GM23248 (cell line): ENCODE measurements at regions not wholly inside any gene's neighbourhood (a gene's known extent, or its start where the extent isn't known, plus 50 kb on each side); places are given as distances from the start of the nearest gene placed in this dataset.

Experiments used
- DNase-seq: peaks from one replicate; pipeline ENCODE4 v3.0.0-alpha.2; 2015
- H2AFZ ChIP-seq: fragments of 200-600 bp; sonication (generic); 2 replicates; pipeline ENCODE4 v1.6.1; 2016; ENCODE audit warnings: antibody characterized with exemption
- H3F3A ChIP-seq: fragments of 200-600 bp; sonication (generic); 2 replicates; pipeline ENCODE4 v1.6.1; 2016; ENCODE audit warnings: mild to moderate bottlenecking, antibody characterized with exemption, mixed run types; ENCODE audit not compliant: insufficient read depth
- H3K27ac ChIP-seq: fragments of 200-600 bp; sonication (generic); 2 replicates; pipeline ENCODE4 v1.5.1; 2016; ENCODE audit warnings: mild to moderate bottlenecking
- H3K27me3 ChIP-seq: fragments of 200-600 bp; sonication (generic); replicated peaks from 2 replicates; pipeline ENCODE4 v1.6.1; 2016; ENCODE audit warnings: mild to moderate bottlenecking; ENCODE audit not compliant: insufficient read depth
- H3K36me3 ChIP-seq: fragments of 200-600 bp; sonication (generic); 2 replicates; pipeline ENCODE4 v1.6.1; 2016; ENCODE audit warnings: low read depth, mild to moderate bottlenecking
- H3K4me1 ChIP-seq: fragments of 200-600 bp; sonication (generic); 2 replicates; pipeline ENCODE4 v1.6.1; 2016; ENCODE audit warnings: mild to moderate bottlenecking; ENCODE audit not compliant: insufficient read depth
- H3K4me2 ChIP-seq: fragments of 200-600 bp; sonication (generic); one replicate; pipeline ENCODE4 v1.6.1; 2016; ENCODE audit warnings: mild to moderate bottlenecking; ENCODE audit not compliant: unreplicated experiment
- H3K4me3 ChIP-seq: fragments of 200-600 bp; sonication (generic); 2 replicates; pipeline ENCODE4 v1.5.1; 2016; ENCODE audit warnings: mild to moderate bottlenecking
- H3K79me2 ChIP-seq: fragments of 200-600 bp; sonication (generic); 2 replicates; pipeline ENCODE4 v1.6.1; 2016; ENCODE audit warnings: mild to moderate bottlenecking; ENCODE audit not compliant: insufficient read depth
- H3K9ac ChIP-seq: fragments of 200-600 bp; sonication (generic); 2 replicates; pipeline ENCODE4 v1.6.1; 2016; ENCODE audit warnings: mild to moderate bottlenecking
- H3K9me2 ChIP-seq: fragments of 200-600 bp; sonication (generic); 2 replicates; pipeline ENCODE4 v1.6.1; 2016; ENCODE audit warnings: mixed run types, mild to moderate bottlenecking, moderate library complexity; ENCODE audit not compliant: insufficient read depth
- H3K9me3 ChIP-seq: fragments of 200-600 bp; sonication (generic); one replicate; pipeline ENCODE4 v1.6.1; 2017; ENCODE audit warnings: low read depth
- H4K20me1 ChIP-seq: fragments of 200-600 bp; sonication (generic); 2 replicates; pipeline ENCODE4 v1.6.0; 2016; ENCODE audit not compliant: insufficient read depth
- EZH2 ChIP-seq: fragments of 200-600 bp; sonication (generic); IDR thresholded peaks from 2 replicates; pipeline ENCODE4 v1.6.1; 2018; ENCODE audit warnings: antibody characterized with exemption, mild to moderate bottlenecking; ENCODE audit not compliant: insufficient read depth, poor library complexity, severe bottlenecking
- EZH2phosphoT487 ChIP-seq: fragments of 200-600 bp; sonication (generic); IDR thresholded peaks from 2 replicates; pipeline ENCODE4 v1.6.1; 2018; ENCODE audit warnings: antibody characterized with exemption, moderate library complexity, mild to moderate bottlenecking, low read depth; ENCODE audit not compliant: insufficient read depth
- WGBS, 2 experiments: methylation state at CpG; one replicate each; pipeline ENCODE4 v1.1.6; 2015 to 2017; ENCODE audit warnings: low lambda C conversion rate in 2 of 2, low coverage in 1 of 2; ENCODE audit errors: missing lambda C conversion rate in 2 of 2; 5-methylcytosine and 5-hydroxymethylcytosine counted together
- in situ Hi-C: fragments of 300-500 bp; cut with MboI; formaldehyde crosslinking; loops from 2 replicates; pipeline ENCODE4 v1.15.0; 2020

GRCh38 chr2:65681503-65681902 lies 249.1 kb upstream of the SPRED2 start:
- H3K9ac ChIP-seq = no peak overlapping the region
- TF ChIP-seq EZH2phosphoT487 (no peak), EZH2 (no peak)
- no peaks in the 10 kb centered on the region for H3K4me1 ChIP-seq
- H2AFZ ChIP-seq = no peak overlapping the region
- in situ Hi-C loops = no loop called here
- H3K36me3 ChIP-seq = no peaks in the 10 kb centered on the region
- no peak overlapping the region for H3K27ac ChIP-seq
- no peaks in the 10 kb centered on the region for H3F3A ChIP-seq
- H4K20me1 ChIP-seq = no peaks in the 10 kb centered on the region
- no peak overlapping the region for H3K4me2 ChIP-seq
- no peaks in the 10 kb centered on the region for H3K9me3 ChIP-seq
- H3K4me3 ChIP-seq = no peak overlapping the region
- no peaks in the 10 kb centered on the region for H3K79me2 ChIP-seq
- H3K9me2 ChIP-seq = no peaks in the 10 kb centered on the region
- no peak for DNase-seq
- WGBS, 2 experiments = 0 to 4% methylated on average over 1 of the region's 1 CpG
- H3K27me3 ChIP-seq = peaks cover 13% of the 10 kb centered on the region; the same call in 1 of the 2 replicates

GRCh38 chr2:65678779-65679391 lies 246.5 kb upstream of the SPRED2 start:
- DNase-seq = no peak
- Histone ChIP-seq H3K4me1 (no peaks in the 10 kb centered on the region), H3K4me2 (no peak overlapping the region), H3K9me2 (no peaks in the 10 kb centered on the region), H3K36me3 (no peaks in the 10 kb centered on the region), H3K27me3 (peaks cover 16% of the 10 kb centered on the region; the same call in 1 of the 2 replicates), H3K4me3 (no peak overlapping the region), H3K9me3 (no peaks in the 10 kb centered on the region), H3K79me2 (no peaks in the 10 kb centered on the region), H3F3A (no peaks in the 10 kb centered on the region), H2AFZ (no peak overlapping the region), H4K20me1 (no peaks in the 10 kb centered on the region), H3K9ac (no peak overlapping the region), H3K27ac (no peak overlapping the region)
- TF ChIP-seq EZH2phosphoT487 = no peak
- TF ChIP-seq EZH2 = no peak
- 36 to 39% methylated on average over 5 of the region's 5 CpGs for WGBS, 2 experiments
- in situ Hi-C loops = no loop called here

- Histone ChIP-seq H3K79me2 (no peaks in the 10 kb centered on the region), H3K9ac (no peak overlapping the region), H3K9me2 (no peaks in the 10 kb centered on the region), H3K4me2 (no peak overlapping the region), H3K4me1 (no peaks in the 10 kb centered on the region), H2AFZ (no peak overlapping the region), H3K27me3 (peaks cover 13% of the 10 kb centered on the region), H3K4me3 (no peak overlapping the region), H3K27ac (no peak overlapping the region), H3K36me3 (no peaks in the 10 kb centered on the region), H3K9me3 (no peaks in the 10 kb centered on the region), H3F3A (no peaks in the 10 kb centered on the region), H4K20me1 (no peaks in the 10 kb centered on the region)
- no peak for DNase-seq
- TF ChIP-seq EZH2 (no peak), EZH2phosphoT487 (no peak)
- in situ Hi-C loops = no loop called here
- 45 to 58% methylated on average over 4 of the region's 4 CpGs for WGBS, 2 experiments
These were observed 243.0 kb upstream of the SPRED2 start for GRCh38 chr2:65675350-65675749.

GRCh38 chr2:65671670-65672242 lies 239.4 kb upstream of the SPRED2 start:
- Histone ChIP-seq H3K9me2 (no peaks in the 10 kb centered on the region), H3K4me3 (no peak overlapping the region), H3K36me3 (no peaks in the 10 kb centered on the region), H3K79me2 (no peaks in the 10 kb centered on the region), H4K20me1 (no peaks in the 10 kb centered on the region), H3K27ac (no peak overlapping the region), H3F3A (no peaks in the 10 kb centered on the region), H3K4me1 (no peaks in the 10 kb centered on the region), H3K9me3 (no peaks in the 10 kb centered on the region), H3K9ac (no peak overlapping the region), H2AFZ (no peak overlapping the region), H3K27me3 (peaks cover 5% of the 10 kb centered on the region; the same call in 1 of the 2 replicates), H3K4me2 (no peak overlapping the region)
- in situ Hi-C loops = no loop called here
- TF ChIP-seq EZH2 (no peak), EZH2phosphoT487 (no peak)
- WGBS, 2 experiments = 2 to 4% methylated on average over 2 of the region's 2 CpGs
- DNase-seq = no peak

GRCh38 chr2:65669574-65669973 lies 237.2 kb upstream of the SPRED2 start:
- TF ChIP-seq EZH2 (no peak), EZH2phosphoT487 (no peak)
- H2AFZ ChIP-seq = no peak overlapping the region
- H3F3A ChIP-seq = no peaks in the 10 kb centered on the region
- no peak overlapping the region for H3K4me2 ChIP-seq
- no peak for DNase-seq
- in situ Hi-C loops = no loop called here
- WGBS, 2 experiments = 64 to 70% methylated on average over 2 of the region's 2 CpGs
- H3K9me2 ChIP-seq = no peaks in the 10 kb centered on the region
- no peak overlapping the region for H3K4me3 ChIP-seq
- no peak overlapping the region for H3K9ac ChIP-seq
- no peaks in the 10 kb centered on the region; the same call in 1 of the 2 replicates for H3K27me3 ChIP-seq
- H3K79me2 ChIP-seq = no peaks in the 10 kb centered on the region
- H4K20me1 ChIP-seq = no peaks in the 10 kb centered on the region
- no peak overlapping the region for H3K27ac ChIP-seq
- H3K36me3 ChIP-seq = no peaks in the 10 kb centered on the region
- H3K4me1 ChIP-seq = no peaks in the 10 kb centered on the region
- H3K9me3 ChIP-seq = no peaks in the 10 kb centered on the region
